HEK293 (cell line): ENCODE measurements at regions not wholly inside any gene's neighbourhood (a gene's known extent, or its start where the extent isn't known, plus 50 kb on each side); places are given as distances from the start of the nearest gene placed in this dataset.

Experiments used
- BCL11A ChIP-seq: fragments of 450-650 bp; formaldehyde crosslinking; IDR thresholded peaks from 2 replicates; pipeline ENCODE4 v1.5.1; 2016; ENCODE audit warnings: low read depth, missing biosample characterization, missing genetic modification characterization
- MYNN ChIP-seq: fragments of 450-650 bp; formaldehyde crosslinking; IDR thresholded peaks from 2 replicates; pipeline ENCODE4 v1.5.1; 2016; ENCODE audit warnings: missing biosample characterization, missing genetic modification characterization, borderline replicate concordance
- YY1 ChIP-seq: fragments of 450-650 bp; formaldehyde crosslinking; IDR thresholded peaks from 2 replicates; pipeline ENCODE4 v1.5.1; 2018; ENCODE audit warnings: missing biosample characterization, missing genetic modification characterization
- ZNF488 ChIP-seq: fragments of 450-650 bp; formaldehyde crosslinking; IDR thresholded peaks from 2 replicates; pipeline ENCODE4 v1.5.1; 2016; ENCODE audit warnings: missing biosample characterization, missing genetic modification characterization
- TF ChIP-seq, protein P1 (sequence below): fragments of 450-650 bp; formaldehyde crosslinking; IDR thresholded peaks from 2 replicates; pipeline ENCODE4 v1.5.1; 2016; ENCODE audit warnings: missing biosample characterization, missing genetic modification characterization
- TF ChIP-seq, protein P2 (sequence below): fragments of 450-650 bp; formaldehyde crosslinking; IDR thresholded peaks from 2 replicates; pipeline ENCODE4 v1.5.1; 2016; ENCODE audit warnings: missing biosample characterization, missing genetic modification characterization, low read depth

DNA sequence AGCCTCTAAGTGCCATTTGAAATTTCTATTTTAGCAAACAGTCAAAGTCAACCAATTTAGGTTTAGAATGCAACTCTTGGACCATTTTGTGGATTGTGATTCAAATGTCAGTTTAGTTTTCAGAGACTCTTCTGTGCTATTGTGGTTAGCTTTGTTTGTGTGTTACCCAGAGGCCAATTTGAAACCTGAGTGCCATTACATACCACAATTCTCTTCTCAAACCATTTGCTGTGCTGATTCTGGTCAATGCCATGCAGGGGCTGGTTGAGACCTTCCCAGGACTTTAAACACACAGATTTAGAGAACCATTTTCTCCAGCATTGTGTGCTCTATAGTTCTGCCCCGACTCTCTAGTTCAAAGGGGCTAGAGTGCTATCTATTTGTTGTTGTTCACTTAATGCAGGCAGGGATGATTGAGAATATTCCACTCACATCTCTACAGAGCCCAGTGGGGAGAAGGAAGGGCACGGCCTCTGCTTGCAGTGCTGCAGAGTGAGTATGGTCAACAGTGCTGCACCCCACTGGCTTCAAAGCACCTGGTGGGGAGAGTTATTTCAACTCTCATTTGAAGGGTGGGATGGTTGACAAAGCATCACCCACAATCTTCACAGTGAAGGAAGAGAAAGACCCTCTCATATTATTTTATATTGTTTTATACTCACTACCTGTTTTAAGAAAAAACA, 738.2 kb downstream of the COL12A1 start:
- TF ChIP-seq, protein P1, sequence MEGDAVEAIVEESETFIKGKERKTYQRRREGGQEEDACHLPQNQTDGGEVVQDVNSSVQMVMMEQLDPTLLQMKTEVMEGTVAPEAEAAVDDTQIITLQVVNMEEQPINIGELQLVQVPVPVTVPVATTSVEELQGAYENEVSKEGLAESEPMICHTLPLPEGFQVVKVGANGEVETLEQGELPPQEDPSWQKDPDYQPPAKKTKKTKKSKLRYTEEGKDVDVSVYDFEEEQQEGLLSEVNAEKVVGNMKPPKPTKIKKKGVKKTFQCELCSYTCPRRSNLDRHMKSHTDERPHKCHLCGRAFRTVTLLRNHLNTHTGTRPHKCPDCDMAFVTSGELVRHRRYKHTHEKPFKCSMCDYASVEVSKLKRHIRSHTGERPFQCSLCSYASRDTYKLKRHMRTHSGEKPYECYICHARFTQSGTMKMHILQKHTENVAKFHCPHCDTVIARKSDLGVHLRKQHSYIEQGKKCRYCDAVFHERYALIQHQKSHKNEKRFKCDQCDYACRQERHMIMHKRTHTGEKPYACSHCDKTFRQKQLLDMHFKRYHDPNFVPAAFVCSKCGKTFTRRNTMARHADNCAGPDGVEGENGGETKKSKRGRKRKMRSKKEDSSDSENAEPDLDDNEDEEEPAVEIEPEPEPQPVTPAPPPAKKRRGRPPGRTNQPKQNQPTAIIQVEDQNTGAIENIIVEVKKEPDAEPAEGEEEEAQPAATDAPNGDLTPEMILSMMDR (tag by site-specific recombination): no peak
- TF ChIP-seq ZNF488 (tag by site-specific recombination) (no peak), YY1 (tag by site-specific recombination) (no peak), MYNN (no peak), BCL11A (no peak)
- TF ChIP-seq, protein P2, sequence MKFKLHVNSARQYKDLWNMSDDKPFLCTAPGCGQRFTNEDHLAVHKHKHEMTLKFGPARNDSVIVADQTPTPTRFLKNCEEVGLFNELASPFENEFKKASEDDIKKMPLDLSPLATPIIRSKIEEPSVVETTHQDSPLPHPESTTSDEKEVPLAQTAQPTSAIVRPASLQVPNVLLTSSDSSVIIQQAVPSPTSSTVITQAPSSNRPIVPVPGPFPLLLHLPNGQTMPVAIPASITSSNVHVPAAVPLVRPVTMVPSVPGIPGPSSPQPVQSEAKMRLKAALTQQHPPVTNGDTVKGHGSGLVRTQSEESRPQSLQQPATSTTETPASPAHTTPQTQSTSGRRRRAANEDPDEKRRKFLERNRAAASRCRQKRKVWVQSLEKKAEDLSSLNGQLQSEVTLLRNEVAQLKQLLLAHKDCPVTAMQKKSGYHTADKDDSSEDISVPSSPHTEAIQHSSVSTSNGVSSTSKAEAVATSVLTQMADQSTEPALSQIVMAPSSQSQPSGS: no peak
